GM12874 (cell line): ENCODE measurements at regions not wholly inside any gene's neighbourhood (a gene's known extent, or its start where the extent isn't known, plus 50 kb on each side); places are given as distances from the start of the nearest gene placed in this dataset.

Experiments used
- CTCF ChIP-seq: IDR thresholded peaks from 2 replicates; pipeline ENCODE4 v1.5.1; 2011; ENCODE audit warnings: low read depth, mild to moderate bottlenecking, control low read depth, low read length, moderate library complexity; ENCODE audit not compliant: insufficient read depth

GRCh38 chr3:39000008-39000450 is 51.7 kb downstream of the SCN11A start:
- TF ChIP-seq CTCF: peak; percentile 80

GRCh38 chr3:38998086-38998485 is 53.7 kb downstream of the SCN11A start:
- TF ChIP-seq CTCF: no peak

GRCh38 chr3:38996193-38996592 is 55.6 kb downstream of the SCN11A start:
- TF ChIP-seq CTCF: no peak

- TF ChIP-seq CTCF: no peak
Measured at GRCh38 chr3:38994251-38994650, 57.5 kb downstream of the SCN11A start.

GRCh38 chr3:38992117-38992760 is 59.5 kb downstream of the SCN11A start:
- no peak for TF ChIP-seq CTCF

GRCh38 chr3:38990621-38991020 is 61.1 kb downstream of the SCN11A start:
- TF ChIP-seq CTCF: no peak

GRCh38 chr3:38989917-38990510 is 61.7 kb downstream of the SCN11A start:
- TF ChIP-seq CTCF: no peak
